H9 (cell line): ENCODE measurements at regions not wholly inside any gene's neighbourhood (a gene's known extent, or its start where the extent isn't known, plus 50 kb on each side); places are given as distances from the start of the nearest gene placed in this dataset.

Experiments used
- DNase-seq: peaks from one replicate; pipeline ENCODE4 v3.0.0-alpha.2; 2017
- H2AFZ ChIP-seq: one replicate; pipeline ENCODE4 v1.6.1; 2013; ENCODE audit warnings: mild to moderate bottlenecking, low read length, control low read depth, moderate library complexity
- H2AK5ac ChIP-seq: 2 replicates; pipeline ENCODE4 v1.6.1; 2013; ENCODE audit warnings: low read length, control low read depth, mixed read lengths; ENCODE audit not compliant: insufficient read length
- H2BK120ac ChIP-seq: one replicate; pipeline ENCODE4 v1.6.1; 2013; ENCODE audit warnings: low read depth, mild to moderate bottlenecking, low read length, control low read depth, inconsistent platforms; ENCODE audit not compliant: poor library complexity, severe bottlenecking
- H2BK12ac ChIP-seq: 2 replicates; pipeline ENCODE4 v1.6.1; 2013; ENCODE audit warnings: low read length, control low read depth, mixed read lengths, low read depth; ENCODE audit not compliant: insufficient read length
- H2BK15ac ChIP-seq: 2 replicates; pipeline ENCODE4 v1.6.1; 2013; ENCODE audit warnings: low read depth, low read length, control low read depth
- H2BK20ac ChIP-seq: one replicate; pipeline ENCODE4 v1.6.1; 2013; ENCODE audit warnings: low read depth, mild to moderate bottlenecking, low read length, control low read depth, inconsistent platforms; ENCODE audit not compliant: poor library complexity, severe bottlenecking
- H2BK5ac ChIP-seq: 2 replicates; pipeline ENCODE4 v1.6.1; 2013; ENCODE audit warnings: low read length, control low read depth, mixed read lengths; ENCODE audit not compliant: insufficient read length
- H3K14ac ChIP-seq: 2 replicates; pipeline ENCODE4 v1.6.1; 2013; ENCODE audit warnings: low read length, control low read depth; ENCODE audit not compliant: insufficient read depth
- H3K18ac ChIP-seq: 2 replicates; pipeline ENCODE4 v1.6.1; 2013; ENCODE audit warnings: low read depth, mild to moderate bottlenecking, mixed read lengths, low read length, control low read depth; ENCODE audit not compliant: insufficient read length
- H3K23ac ChIP-seq: 2 replicates; pipeline ENCODE4 v1.6.1; 2013; ENCODE audit warnings: low read length, control low read depth, mixed read lengths, low read depth; ENCODE audit not compliant: insufficient read length
- H3K23me2 ChIP-seq: 2 replicates; pipeline ENCODE4 v1.6.1; 2013; ENCODE audit warnings: low read depth, mild to moderate bottlenecking, mixed read lengths, low read length, control low read depth; ENCODE audit not compliant: insufficient read length, poor library complexity, severe bottlenecking
- H3K27ac ChIP-seq: 2 replicates; pipeline ENCODE4 v1.5.1; 2013; ENCODE audit warnings: low read length, control low read depth, mixed read lengths, low read depth; ENCODE audit not compliant: insufficient read length
- H3K27me3 ChIP-seq: 2 replicates; pipeline ENCODE4 v1.6.1; 2013; ENCODE audit warnings: low read length, control low read depth, inconsistent platforms; ENCODE audit not compliant: insufficient read depth
- H3K4ac ChIP-seq: 2 replicates; pipeline ENCODE4 v1.6.1; 2013; ENCODE audit warnings: low read depth, mild to moderate bottlenecking, control low read depth, inconsistent platforms, low read length, moderate library complexity
- H3K4me1 ChIP-seq: 2 replicates; pipeline ENCODE4 v1.6.1; 2013; ENCODE audit warnings: low read length, control low read depth, inconsistent platforms; ENCODE audit not compliant: insufficient read depth
- H3K4me2 ChIP-seq: 2 replicates; pipeline ENCODE4 v1.6.1; 2013; ENCODE audit warnings: low read length, control low read depth, mixed read lengths; ENCODE audit not compliant: insufficient read length, insufficient read depth
- H3K56ac ChIP-seq: 2 replicates; pipeline ENCODE4 v1.6.1; 2013; ENCODE audit warnings: low read depth, mild to moderate bottlenecking, mixed read lengths, low read length, control low read depth; ENCODE audit not compliant: insufficient read length
- H3K79me1 ChIP-seq: 2 replicates; pipeline ENCODE4 v1.6.1; 2013; ENCODE audit warnings: low read depth, mild to moderate bottlenecking, moderate library complexity, low read length, control low read depth, inconsistent platforms; ENCODE audit not compliant: insufficient read depth, poor library complexity, severe bottlenecking
- H3K79me2 ChIP-seq: 2 replicates; pipeline ENCODE4 v1.6.1; 2013; ENCODE audit warnings: low read length, control low read depth, inconsistent platforms; ENCODE audit not compliant: insufficient read depth
- H3K9ac ChIP-seq: 2 replicates; pipeline ENCODE4 v1.6.1; 2013; ENCODE audit warnings: low read length, control low read depth, mixed read lengths; ENCODE audit not compliant: insufficient read length; ENCODE audit errors: extremely low read depth
- H3K9me3 ChIP-seq: one replicate; pipeline ENCODE4 v1.6.1; 2013; ENCODE audit warnings: low read depth, low read length, inconsistent platforms; ENCODE audit not compliant: control insufficient read depth
- H3T11ph ChIP-seq: one replicate; pipeline ENCODE4 v1.6.1; 2013; ENCODE audit warnings: mild to moderate bottlenecking, low read length, control low read depth, inconsistent platforms
- H4K20me1 ChIP-seq: one replicate; pipeline ENCODE4 v1.6.1; 2013; ENCODE audit not compliant: control insufficient read depth, insufficient read length, insufficient read depth
- H4K5ac ChIP-seq: 2 replicates; pipeline ENCODE4 v1.6.1; 2013; ENCODE audit warnings: low read depth, mild to moderate bottlenecking, mixed read lengths, low read length, control low read depth; ENCODE audit not compliant: insufficient read length
- H4K8ac ChIP-seq: replicated peaks from 2 replicates; pipeline ENCODE4 v1.6.1; 2013; ENCODE audit warnings: low read length, control low read depth, mixed read lengths, low read depth; ENCODE audit not compliant: insufficient read length
- H4K91ac ChIP-seq: 2 replicates; pipeline ENCODE4 v1.6.1; 2013; ENCODE audit warnings: low read depth, mild to moderate bottlenecking, moderate library complexity, mixed read lengths, low read length, control low read depth; ENCODE audit not compliant: insufficient read length
- H3K27ac Mint-ChIP-seq, 3 experiments: 2 replicates in 2 of 3; 3 replicates in 1 of 3; pipeline ENCODE4 v1.8.0; 2020 to 2021; ENCODE audit warnings: mixed read lengths in 3 of 3, mild to moderate bottlenecking in 1 of 3, moderate library complexity in 1 of 3
- H3K27me3 Mint-ChIP-seq: 2 replicates; pipeline ENCODE4 v1.8.0; 2021; ENCODE audit warnings: low read depth, mild to moderate bottlenecking, moderate library complexity, mixed read lengths
- H3K36me3 Mint-ChIP-seq, 3 experiments: 2 replicates in 2 of 3; 3 replicates in 1 of 3; pipeline ENCODE4 v1.8.0; 2020 to 2021; ENCODE audit warnings: low read depth in 3 of 3, mixed read lengths in 3 of 3; ENCODE audit not compliant: insufficient read depth in 1 of 3
- H3K4me1 Mint-ChIP-seq, 2 experiments: 2 replicates each; pipeline ENCODE4 v1.8.0; 2020; ENCODE audit warnings: mixed read lengths in 2 of 2
- H3K4me3 Mint-ChIP-seq, 2 experiments: 2 replicates in 1 of 2; 3 replicates in 1 of 2; pipeline ENCODE4 v1.8.0; 2020 to 2021; ENCODE audit warnings: mild to moderate bottlenecking in 2 of 2, mixed read lengths in 2 of 2, moderate library complexity in 1 of 2
- H3K9me3 Mint-ChIP-seq, 2 experiments: 2 replicates in 1 of 2; 3 replicates in 1 of 2; pipeline ENCODE4 v1.8.0; 2020; ENCODE audit warnings: mild to moderate bottlenecking in 2 of 2, mixed read lengths in 2 of 2, moderate library complexity in 1 of 2
- WGBS: extraction: QIAGEN DNeasy Blood & Tissue Kit; methylation state at CpG from one replicate; pipeline ENCODE4 v1.1.7; 2013; ENCODE audit warnings: missing lambda C conversion rate, low lambda C conversion rate, mixed read lengths; ENCODE audit not compliant: insufficient read length; ENCODE audit errors: extremely low coverage; 5-methylcytosine and 5-hydroxymethylcytosine counted together
- TF ChIP-seq, protein P1 (sequence below): fragments of 200-600 bp; sonication (generic); conservative IDR thresholded peaks from 3 replicates; pipeline ENCODE4 v1.8.0; 2021; ENCODE audit warnings: antibody characterized with exemption, mild to moderate bottlenecking

DNA sequence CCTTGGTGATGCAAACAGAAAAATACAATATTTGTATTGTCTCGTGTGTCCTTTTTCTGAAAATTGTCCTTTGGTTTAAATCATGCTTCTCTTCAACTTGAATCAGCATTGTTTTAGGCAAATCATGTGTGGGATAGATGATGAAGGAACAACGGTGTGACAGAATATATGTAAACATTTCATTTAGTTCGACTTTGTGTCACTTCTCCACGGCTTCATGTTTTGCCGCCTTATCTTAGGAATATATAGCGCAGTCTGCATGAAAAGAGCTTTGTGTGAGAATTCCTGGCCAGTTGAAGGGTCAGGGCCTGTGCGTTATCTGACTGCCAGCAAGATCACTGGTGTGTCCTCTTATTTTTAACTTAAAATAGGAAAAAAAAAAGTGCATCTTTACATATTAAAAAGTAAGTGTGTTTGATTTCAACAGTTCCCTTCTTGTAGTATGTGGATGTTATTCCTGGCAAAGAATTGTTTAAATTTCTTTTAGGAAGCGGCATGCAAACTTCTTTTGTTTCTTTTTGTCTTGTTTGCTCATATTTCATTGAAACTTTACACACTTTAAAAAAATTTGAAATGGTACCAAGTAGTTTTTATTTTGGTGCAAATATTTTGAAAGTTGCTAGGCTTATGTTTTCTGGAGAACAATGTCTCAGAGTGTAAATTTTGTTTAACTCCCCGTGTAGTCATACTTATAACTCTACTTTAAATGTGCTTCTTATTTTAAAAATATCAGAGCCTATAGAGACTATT, 465.2 kb downstream of the USP25 start:
- H3K27me3 Mint-ChIP-seq: no peaks in the 10 kb centered on the region
- Histone ChIP-seq H3K56ac (no peak overlapping the region), H2BK20ac (no peak overlapping the region), H2BK120ac (no peak overlapping the region), H3K27me3 (no peaks in the 10 kb centered on the region), H3K23ac (no peak overlapping the region), H3K18ac (no peak overlapping the region), H3T11ph (no peak overlapping the region), H4K8ac (no peak overlapping the region), H2AK5ac (no peak overlapping the region), H2BK5ac (no peak overlapping the region), H3K4me2 (no peak overlapping the region), H3K4ac (no peak overlapping the region), H3K9me3 (no peaks in the 10 kb centered on the region), H4K91ac (no peak overlapping the region), H3K14ac (no peak overlapping the region), H3K79me2 (no peaks in the 10 kb centered on the region), H3K79me1 (no peaks in the 10 kb centered on the region), H3K23me2 (no peaks in the 10 kb centered on the region), H3K4me1 (no peaks in the 10 kb centered on the region), H4K5ac (no peak overlapping the region), H2BK15ac (no peak overlapping the region), H2AFZ (peak overlapping the region; percentile 73), H2BK12ac (no peak overlapping the region), H3K9ac (no peak overlapping the region), H4K20me1 (no peaks in the 10 kb centered on the region), H3K27ac (no peak overlapping the region)
- no peak overlapping the region for H3K27ac Mint-ChIP-seq
- H3K36me3 Mint-ChIP-seq: no peaks in the 10 kb centered on the region
- TF ChIP-seq, protein P1, sequence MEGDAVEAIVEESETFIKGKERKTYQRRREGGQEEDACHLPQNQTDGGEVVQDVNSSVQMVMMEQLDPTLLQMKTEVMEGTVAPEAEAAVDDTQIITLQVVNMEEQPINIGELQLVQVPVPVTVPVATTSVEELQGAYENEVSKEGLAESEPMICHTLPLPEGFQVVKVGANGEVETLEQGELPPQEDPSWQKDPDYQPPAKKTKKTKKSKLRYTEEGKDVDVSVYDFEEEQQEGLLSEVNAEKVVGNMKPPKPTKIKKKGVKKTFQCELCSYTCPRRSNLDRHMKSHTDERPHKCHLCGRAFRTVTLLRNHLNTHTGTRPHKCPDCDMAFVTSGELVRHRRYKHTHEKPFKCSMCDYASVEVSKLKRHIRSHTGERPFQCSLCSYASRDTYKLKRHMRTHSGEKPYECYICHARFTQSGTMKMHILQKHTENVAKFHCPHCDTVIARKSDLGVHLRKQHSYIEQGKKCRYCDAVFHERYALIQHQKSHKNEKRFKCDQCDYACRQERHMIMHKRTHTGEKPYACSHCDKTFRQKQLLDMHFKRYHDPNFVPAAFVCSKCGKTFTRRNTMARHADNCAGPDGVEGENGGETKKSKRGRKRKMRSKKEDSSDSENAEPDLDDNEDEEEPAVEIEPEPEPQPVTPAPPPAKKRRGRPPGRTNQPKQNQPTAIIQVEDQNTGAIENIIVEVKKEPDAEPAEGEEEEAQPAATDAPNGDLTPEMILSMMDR: no peak
- H3K4me3 Mint-ChIP-seq: no peak overlapping the region
- no peak for DNase-seq
- H3K9me3 Mint-ChIP-seq: peaks cover 0 to 5% of the 10 kb centered on the region in 2 experiments; a peak in 3 of 5 replicates
- peaks cover 7 to 9% of the 10 kb centered on the region in 2 experiments for H3K4me1 Mint-ChIP-seq
- WGBS: no CpG with 5 or more reads among the region's 9 CpGs
